Stimulated activated CD4-positive, alpha-beta T cell treated with anti-CD3 and anti-CD28 coated beads, Interleukin-12 subunit alpha, Interleukin-12 subunit beta, amount 100 ng/mL, for 48 hours (primary cell): ENCODE measurements at regions not wholly inside any gene's neighbourhood (a gene's known extent, or its start where the extent isn't known, plus 50 kb on each side); places are given as distances from the start of the nearest gene placed in this dataset.
"Not testable (repeated sequence)": the region's sequence is repeated elsewhere in the genome, so short reads cannot be mapped to it uniquely, and the experiment has no call there.

Source experiments
- DNase-seq, 3 donors: peaks; one replicate each; pipeline ENCODE4 v3.0.0-alpha.2; 2020; ENCODE audit warnings: low read depth in 2 of 3, low spot score in 1 of 3

GRCh38 chrX:96430756-96431455 lies 253.7 kb upstream of the DIAPH2 start:
- no peak for DNase-seq

- DNase-seq = no peak
These were observed 252.0 kb upstream of the DIAPH2 start for GRCh38 chrX:96432647-96433046.

- no peak for DNase-seq
These were observed 251.1 kb upstream of the DIAPH2 start for GRCh38 chrX:96433409-96434077.

- no peak for DNase-seq
These were observed 249.1 kb upstream of the DIAPH2 start for GRCh38 chrX:96435378-96436035.

GRCh38 chrX:96436105-96436504 lies 248.5 kb upstream of the DIAPH2 start:
- no peak for DNase-seq

GRCh38 chrX:96438803-96439202 lies 245.8 kb upstream of the DIAPH2 start:
- DNase-seq = no peak

GRCh38 chrX:96440941-96441340 lies 243.7 kb upstream of the DIAPH2 start:
- DNase-seq = no peak

GRCh38 chrX:96445531-96446065 lies 239.0 kb upstream of the DIAPH2 start:
- no peak for DNase-seq

GRCh38 chrX:96446524-96446923 lies 238.1 kb upstream of the DIAPH2 start:
- no peak for DNase-seq

- no peak for DNase-seq
These were observed 237.5 kb upstream of the DIAPH2 start for GRCh38 chrX:96447161-96447560.

- no peak for DNase-seq
These were observed 235.5 kb upstream of the DIAPH2 start for GRCh38 chrX:96449191-96449590.

GRCh38 chrX:96449896-96450295 lies 234.7 kb upstream of the DIAPH2 start:
- DNase-seq = no peak

- DNase-seq = no peak
These were observed 231.5 kb upstream of the DIAPH2 start for GRCh38 chrX:96453139-96453538.

- no peak for DNase-seq
These were observed 229.6 kb upstream of the DIAPH2 start for GRCh38 chrX:96455078-96455477.

GRCh38 chrX:96464880-96465558 lies 219.6 kb upstream of the DIAPH2 start:
- DNase-seq = no peak

GRCh38 chrX:96474029-96474740 lies 210.5 kb upstream of the DIAPH2 start:
- no peak for DNase-seq

- DNase-seq = no peak
These were observed 209.9 kb upstream of the DIAPH2 start for GRCh38 chrX:96474741-96475125.

GRCh38 chrX:96480081-96480480 lies 204.6 kb upstream of the DIAPH2 start:
- no peak for DNase-seq

- DNase-seq = no peak
These were observed 202.8 kb upstream of the DIAPH2 start for GRCh38 chrX:96481831-96482230.

- no peak for DNase-seq
These were observed 200.9 kb upstream of the DIAPH2 start for GRCh38 chrX:96483647-96484160.

GRCh38 chrX:96486687-96487086 lies 198.0 kb upstream of the DIAPH2 start:
- not testable (repeated sequence) for DNase-seq
